ENCODE measurements at regions not wholly inside any gene's neighbourhood (a gene's known extent, or its start where the extent isn't known, plus 50 kb on each side); places are given as distances from the start of the nearest gene placed in this dataset.

GRCh38 chr2:9681427-9681817 lies 50.6 kb upstream of the YWHAQ start:
- DNase-seq (ENCODE audit: low read depth) = no peak

GRCh38 chr2:9685637-9686036 lies 54.8 kb upstream of the YWHAQ start:
- no peak for DNase-seq (ENCODE audit: low read depth)

- DNase-seq (ENCODE audit: low read depth) = no peak
Observed at GRCh38 chr2:9686061-9686460, 55.3 kb upstream of the YWHAQ start.

GRCh38 chr2:9690252-9690651 lies 59.5 kb upstream of the YWHAQ start:
- DNase-seq (ENCODE audit: low read depth) = no peak

GRCh38 chr2:9690716-9691498 lies 60.1 kb upstream of the YWHAQ start:
- no peak for DNase-seq (ENCODE audit: low read depth)

- no peak for DNase-seq (ENCODE audit: low read depth)
Observed at GRCh38 chr2:9692456-9693195, 61.8 kb upstream of the YWHAQ start.

GRCh38 chr2:9693196-9693491 lies 62.3 kb upstream of the YWHAQ start:
- no peak for DNase-seq (ENCODE audit: low read depth)

- DNase-seq (ENCODE audit: low read depth) = no peak
Observed at GRCh38 chr2:9693646-9694045, 62.8 kb upstream of the YWHAQ start.

- DNase-seq (ENCODE audit: low read depth) = no peak
Observed at GRCh38 chr2:9694661-9695234, 64.0 kb upstream of the YWHAQ start.

- no peak for DNase-seq (ENCODE audit: low read depth)
Observed at GRCh38 chr2:9695941-9696340, 65.1 kb upstream of the YWHAQ start.

- no peak for DNase-seq (ENCODE audit: low read depth)
Observed at GRCh38 chr2:9696731-9697130, 65.9 kb upstream of the YWHAQ start.

GRCh38 chr2:9697909-9698308 lies 67.1 kb upstream of the YWHAQ start:
- no peak for DNase-seq (ENCODE audit: low read depth)

GRCh38 chr2:9699139-9700108 lies 68.6 kb upstream of the YWHAQ start:
- no peak for DNase-seq (ENCODE audit: low read depth)

- DNase-seq (ENCODE audit: low read depth) = no peak
Observed at GRCh38 chr2:9700109-9700495, 69.3 kb upstream of the YWHAQ start.

- no peak for DNase-seq (ENCODE audit: low read depth)
Observed at GRCh38 chr2:9702604-9703084, 71.8 kb upstream of the YWHAQ start.

GRCh38 chr2:9703085-9703678 lies 72.4 kb upstream of the YWHAQ start:
- DNase-seq (ENCODE audit: low read depth) = peak; percentile 58

- no peak for DNase-seq (ENCODE audit: low read depth)
Observed at GRCh38 chr2:9703701-9704221, 73.0 kb upstream of the YWHAQ start.

GRCh38 chr2:9704600-9704999 lies 73.8 kb upstream of the YWHAQ start:
- DNase-seq (ENCODE audit: low read depth) = no peak

- DNase-seq (ENCODE audit: low read depth) = no peak
Observed at GRCh38 chr2:9705196-9705595, 74.4 kb upstream of the YWHAQ start.

- DNase-seq (ENCODE audit: low read depth) = no peak
Observed at GRCh38 chr2:9707008-9707407, 76.2 kb upstream of the YWHAQ start.

GRCh38 chr2:9707611-9708160 lies 76.9 kb upstream of the YWHAQ start:
- no peak for DNase-seq (ENCODE audit: low read depth)
